Stimulated activated CD4-positive, alpha-beta T cell treated with anti-CD3 and anti-CD28 coated beads, Interleukin-2, amount 100 ng/mL, for 4 hours (primary cell): ENCODE measurements at regions not wholly inside any gene's neighbourhood (a gene's known extent, or its start where the extent isn't known, plus 50 kb on each side); places are given as distances from the start of the nearest gene placed in this dataset.

Source experiments
- DNase-seq: peaks from one replicate; pipeline ENCODE4 v3.0.0-alpha.2; 2020; ENCODE audit warnings: low read depth

DNA sequence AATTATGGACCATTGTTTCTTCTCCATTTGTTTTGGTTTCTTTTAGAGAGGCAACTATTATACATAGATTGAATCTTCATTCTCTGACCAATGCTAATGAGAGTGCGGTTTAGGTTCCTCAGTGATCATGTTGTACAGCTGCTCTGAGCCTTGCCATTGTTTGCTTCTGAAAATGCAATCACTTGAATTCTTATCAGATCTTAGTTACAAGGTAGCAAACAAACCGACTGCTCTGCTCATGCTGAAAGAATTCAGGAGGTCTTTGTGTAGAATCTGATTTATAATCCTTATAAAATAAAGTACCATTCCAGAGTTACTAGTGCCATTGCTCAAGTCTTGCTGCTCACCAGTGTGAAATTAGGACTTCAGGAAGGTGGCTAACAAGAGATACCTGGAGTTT is 569.1 kb upstream of the ID4 start:
- DNase-seq = no peak

DNA sequence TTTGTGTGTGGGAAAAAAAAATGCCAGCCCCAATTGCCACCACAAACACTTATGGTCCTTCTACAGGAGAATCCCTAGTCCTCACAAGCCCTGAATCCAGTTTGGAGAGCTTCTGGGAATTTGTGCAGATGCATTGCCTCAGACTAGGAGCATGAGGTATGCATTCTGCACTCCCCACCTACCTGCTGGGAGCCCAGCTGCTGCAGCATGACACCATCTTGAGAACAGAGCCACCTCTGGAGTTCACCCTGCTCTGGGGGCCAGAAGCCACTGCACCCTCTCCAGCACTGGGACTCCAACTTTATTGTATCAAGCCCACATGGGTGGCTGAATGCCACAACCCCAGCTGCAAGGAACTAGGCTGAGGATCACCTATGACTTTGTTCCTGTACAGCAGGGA is 568.5 kb upstream of the ID4 start:
- no peak for DNase-seq

DNA sequence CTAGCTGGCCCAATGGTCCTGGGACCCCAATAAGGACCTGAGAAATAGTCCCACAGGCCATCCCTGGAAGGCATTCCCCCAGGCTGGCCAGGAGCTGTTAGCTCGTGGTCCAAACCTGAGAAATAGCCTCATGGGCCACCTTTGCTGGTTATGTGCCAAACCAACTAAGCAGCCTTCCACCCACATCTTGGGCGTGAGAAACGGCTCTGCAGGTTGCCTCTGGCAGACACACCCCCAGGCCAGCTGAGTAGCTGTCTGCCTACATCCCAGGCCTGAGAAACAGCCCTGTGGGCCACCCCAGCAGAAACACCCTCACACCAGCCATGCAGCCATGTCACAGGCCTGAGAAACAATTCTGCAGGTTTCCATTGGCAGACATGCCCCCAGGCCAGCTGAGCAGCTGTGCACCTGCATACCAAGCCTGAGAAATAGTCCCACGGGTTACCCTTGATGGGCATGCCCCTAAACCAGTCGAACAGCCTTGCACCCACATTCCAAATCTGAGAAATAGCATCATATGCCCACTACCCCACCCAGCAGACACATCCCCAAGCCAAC is 567.8 kb upstream of the ID4 start:
- no peak for DNase-seq

DNA sequence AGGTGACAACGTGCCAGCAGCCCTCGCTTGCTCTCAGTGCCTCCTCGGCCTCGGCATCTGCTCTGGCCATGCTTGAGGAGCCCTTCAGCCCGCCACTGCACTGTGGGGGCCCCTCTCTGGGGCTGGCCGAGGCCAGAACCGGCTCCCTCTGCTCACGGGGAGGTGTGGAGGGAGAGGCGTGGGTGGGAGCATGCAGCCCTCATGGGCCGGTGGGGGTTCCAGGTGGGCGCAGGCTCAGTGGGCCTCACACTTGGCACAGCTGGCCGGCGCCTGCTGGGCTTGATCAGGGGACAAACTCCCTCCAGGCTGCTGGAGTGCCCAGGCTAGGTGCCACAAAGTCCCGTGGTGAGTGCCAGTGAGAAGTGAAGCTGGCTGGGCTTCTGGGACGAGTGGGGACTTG is 566.6 kb upstream of the ID4 start:
- DNase-seq = no peak

DNA sequence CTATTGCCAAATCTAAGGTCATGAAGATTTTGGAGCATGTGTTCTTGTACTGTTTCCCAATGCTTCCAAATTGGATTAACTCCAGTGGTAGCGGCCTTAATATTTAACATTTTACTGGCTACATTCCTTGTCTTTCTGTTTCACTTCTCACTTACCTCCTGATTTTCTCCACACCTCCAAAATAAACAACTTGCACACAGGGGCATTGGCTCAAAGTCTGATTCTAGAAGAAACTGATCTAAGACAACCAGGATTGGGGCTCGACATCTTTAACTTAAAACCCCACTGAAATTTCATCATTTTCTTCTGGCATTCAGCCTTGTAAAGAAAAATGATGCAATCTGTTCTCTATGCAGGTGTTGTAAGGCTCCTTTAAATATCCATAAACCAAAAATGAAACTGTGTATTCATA is 557.9 kb upstream of the ID4 start:
- no peak for DNase-seq

DNA sequence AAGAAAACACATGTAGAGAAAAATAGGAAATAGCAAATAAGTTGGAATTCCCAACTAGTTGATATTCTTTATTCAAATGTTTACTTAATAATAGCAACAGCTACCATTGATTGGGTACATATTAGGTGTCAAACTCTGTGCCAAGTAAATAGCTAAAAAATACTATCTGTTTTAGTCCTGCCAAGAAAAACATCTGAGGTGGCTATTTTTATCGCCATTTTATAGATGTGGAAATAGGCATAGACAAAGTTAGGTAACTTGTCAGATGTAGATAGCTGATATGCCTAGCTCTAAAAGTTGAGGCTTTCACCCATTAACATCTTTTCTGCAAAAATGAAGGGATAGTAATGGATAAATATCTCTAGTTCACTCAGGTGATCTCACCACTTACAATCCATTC is 549.2 kb upstream of the ID4 start:
- DNase-seq = no peak

DNA sequence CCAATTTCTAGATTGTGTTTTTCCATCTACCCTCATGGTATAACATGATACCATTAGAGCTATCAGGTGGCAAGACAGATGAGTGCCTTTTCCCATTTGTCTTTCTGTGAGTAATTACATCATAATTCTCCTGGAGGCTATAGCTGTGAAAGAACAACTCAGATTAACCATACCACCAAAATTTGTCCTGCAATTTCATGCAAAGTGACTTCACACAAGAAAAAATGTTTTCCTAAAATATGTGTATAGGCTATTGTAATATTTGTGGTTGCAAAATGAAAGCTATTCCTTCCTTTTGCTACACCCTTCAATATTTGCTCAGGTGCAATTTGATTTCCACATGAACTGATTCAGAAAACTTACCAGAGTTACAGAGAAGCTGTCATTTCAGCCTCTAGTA is 547.7 kb upstream of the ID4 start:
- no peak for DNase-seq

DNA sequence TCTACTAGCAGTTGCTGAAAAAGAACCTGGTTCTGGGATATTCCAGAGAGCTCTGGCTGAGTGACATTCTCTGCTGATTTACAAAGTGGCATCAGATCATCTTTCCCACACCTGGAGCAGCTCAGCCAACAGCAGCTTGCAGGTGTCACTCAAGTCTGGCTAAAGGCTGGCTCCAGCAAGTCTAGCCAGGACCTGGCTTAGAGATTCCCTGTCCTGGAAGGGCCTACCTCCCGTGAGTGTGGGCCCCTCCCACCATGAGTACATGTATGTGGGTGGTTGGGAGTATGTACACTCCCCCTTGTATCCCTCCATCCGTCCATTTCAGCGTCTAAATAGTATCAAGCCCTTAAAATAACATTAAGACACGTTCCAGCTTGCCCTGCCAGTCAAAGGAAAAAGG is 539.3 kb upstream of the ID4 start:
- no peak for DNase-seq

DNA sequence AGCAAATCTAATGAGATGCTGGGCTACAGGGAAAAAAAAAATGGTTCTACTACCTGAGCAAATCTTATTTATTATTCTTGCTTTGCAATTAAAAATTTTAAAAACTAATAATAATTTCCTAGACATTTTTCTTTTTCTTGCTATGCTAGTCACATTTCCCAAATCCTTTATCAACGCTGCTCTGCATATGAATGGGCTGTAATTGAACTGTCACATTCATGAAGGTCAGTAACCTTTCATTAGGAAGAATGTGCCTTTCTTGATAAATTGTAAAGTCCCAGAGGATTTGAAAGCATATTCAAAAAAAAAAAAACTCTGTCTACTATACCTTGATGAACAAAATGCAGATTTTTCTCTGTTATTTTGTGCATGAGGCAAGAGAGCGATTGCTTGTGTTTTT is 538.7 kb upstream of the ID4 start:
- DNase-seq = no peak

DNA sequence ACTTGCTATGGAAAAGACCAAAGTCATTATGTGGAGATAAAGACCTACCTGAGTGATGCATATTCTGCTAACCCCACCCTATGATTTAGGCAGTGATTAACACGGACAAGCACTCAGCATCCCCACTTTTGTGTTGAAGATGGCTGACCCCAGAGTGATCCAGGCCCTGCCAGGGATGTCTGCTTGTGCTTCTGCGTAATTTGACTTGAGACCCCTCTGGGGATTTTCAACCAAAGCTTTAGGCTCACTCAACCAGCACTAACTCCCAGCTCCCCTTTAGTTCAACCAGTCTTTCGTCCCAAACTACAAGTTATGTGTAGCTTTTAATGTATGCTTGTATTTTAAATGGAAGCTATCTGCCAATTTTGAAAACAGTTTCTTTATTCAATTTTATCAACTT is 538.0 kb upstream of the ID4 start:
- DNase-seq = no peak

DNA sequence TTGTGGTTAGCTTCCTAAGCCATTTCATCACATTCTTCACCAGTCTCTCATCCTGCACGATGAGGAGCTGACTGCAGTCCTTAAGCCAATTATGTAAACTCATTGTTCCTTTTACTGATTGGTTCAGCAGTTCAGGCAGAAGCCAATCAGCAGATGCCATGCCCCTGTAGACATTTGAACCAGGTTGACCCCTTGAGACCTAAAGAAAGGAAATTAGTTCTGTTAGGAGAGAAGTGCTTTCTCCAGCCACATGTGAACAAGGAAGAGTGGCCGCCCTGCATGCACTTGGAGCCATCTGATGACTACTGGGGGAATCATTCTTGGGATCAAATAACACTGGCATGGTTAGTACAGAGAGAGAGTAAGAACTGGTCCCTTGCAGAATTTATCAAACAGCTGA is 535.2 kb upstream of the ID4 start:
- DNase-seq = no peak

DNA sequence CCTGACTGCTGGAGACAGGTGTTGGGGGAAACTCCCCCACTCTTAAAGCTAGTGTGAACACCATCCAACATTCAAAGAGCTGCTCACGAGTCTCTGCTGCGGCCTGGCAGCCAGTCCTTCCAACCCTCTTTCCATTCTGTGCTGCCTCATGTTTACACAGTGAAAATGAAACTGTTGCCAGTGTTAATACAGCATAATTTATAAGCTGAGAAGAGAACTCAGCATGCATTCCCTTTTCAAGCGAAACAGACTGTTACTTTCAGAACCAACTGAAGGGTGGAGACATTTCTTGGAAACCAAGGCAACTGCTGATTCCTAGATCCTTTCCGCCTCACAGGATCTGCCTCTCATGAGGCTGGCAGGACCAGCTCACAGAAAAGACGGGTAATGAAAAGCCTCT is 533.8 kb upstream of the ID4 start:
- no peak for DNase-seq

DNA sequence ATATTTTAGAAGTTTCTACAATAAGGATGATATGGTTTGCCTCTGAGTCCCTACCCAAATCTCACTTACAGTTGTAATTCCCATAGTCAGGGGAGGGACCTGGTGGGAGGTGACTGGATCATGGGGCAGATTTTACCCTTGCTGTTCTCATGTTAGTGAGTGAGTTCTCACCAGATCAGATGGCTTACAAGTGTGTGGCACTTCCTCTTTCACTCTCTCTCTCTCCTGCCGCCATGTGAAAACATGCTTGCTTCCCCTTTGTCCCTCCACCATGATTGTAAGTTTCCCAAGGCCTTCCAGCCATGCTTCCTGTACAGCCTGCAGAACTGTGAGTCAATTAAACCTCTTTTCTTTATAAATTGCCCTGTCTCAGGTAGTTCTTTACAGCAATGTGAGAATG is 527.5 kb upstream of the ID4 start:
- DNase-seq = no peak

DNA sequence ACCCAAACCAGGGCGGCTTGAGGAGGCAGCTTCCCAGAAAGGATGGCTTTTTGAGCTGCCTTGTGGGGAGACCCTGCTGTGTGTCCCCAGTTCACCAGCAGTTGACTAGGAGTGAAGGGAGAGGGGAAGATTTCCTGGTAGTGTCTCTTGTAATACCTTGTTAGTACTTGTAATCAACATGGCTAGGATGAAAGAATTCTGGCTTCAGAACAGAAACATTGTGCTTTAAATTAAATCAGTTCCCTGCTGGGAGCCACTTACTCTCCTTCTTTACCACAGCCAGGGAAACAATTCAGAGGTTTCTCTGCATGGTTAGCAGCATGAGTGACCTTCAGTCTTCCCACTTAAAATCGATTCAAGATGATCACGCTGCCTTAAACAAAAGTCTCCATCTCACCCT is 525.4 kb upstream of the ID4 start:
- no peak for DNase-seq

DNA sequence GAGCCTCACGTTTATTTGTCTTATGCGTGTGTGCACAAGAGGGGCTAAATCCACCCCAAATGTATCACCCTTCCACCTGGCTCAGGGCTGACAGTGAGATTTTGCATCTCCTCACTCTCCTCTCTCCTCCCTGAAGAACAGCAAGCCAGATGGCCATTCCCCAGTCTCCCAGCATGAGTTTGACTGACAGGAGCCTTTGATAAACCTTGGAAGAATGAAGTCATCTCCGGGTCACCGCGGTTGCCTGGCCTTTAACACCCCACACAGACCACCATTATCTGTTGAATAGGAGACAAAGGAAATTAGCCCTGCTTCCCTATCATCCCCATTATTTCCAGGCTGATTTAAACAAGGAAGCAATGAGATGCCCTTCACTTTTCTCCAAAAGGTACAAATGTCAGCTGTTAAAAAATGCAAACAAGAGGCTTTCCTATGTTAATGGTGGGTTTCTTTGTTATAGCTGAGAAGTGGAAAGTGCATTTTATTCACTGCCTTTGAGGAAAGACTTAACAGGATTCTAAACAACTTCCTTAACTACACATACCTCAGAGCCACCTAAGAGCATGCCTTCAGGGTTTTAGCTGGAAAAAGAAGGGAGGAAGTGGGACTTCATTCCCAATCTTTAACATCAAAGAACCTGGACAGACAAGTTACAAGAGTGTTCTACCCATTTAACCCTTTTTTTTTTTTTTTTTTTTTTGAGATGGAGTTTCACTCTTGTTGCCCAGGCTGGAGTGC is 524.8 kb upstream of the ID4 start:
- DNase-seq = no peak

DNA sequence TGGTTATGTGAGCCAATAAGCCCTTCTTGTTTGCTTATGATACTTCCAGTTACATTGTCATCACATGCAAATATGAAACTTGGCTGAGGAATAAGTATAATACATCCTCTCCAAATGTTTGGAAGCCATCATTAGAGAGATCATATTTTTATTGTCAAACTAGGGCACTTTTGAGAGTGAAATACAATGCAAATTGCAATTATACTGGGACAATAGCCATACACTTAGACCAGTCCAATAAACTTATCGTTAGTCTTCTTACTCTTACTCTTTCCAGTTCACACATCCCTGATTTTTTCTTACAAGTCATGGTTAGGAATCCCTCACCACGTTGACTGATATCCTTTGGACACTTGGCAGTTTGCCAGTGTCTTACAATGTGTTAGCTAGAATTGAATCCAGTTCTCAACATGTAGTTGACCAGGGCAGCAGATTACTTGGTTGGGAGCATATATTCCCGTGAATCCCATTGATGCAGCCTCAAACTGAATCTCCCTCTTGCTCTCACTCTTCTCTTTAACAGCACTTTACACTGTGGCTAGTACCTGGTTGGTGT is 519.7 kb upstream of the ID4 start:
- no peak for DNase-seq

DNA sequence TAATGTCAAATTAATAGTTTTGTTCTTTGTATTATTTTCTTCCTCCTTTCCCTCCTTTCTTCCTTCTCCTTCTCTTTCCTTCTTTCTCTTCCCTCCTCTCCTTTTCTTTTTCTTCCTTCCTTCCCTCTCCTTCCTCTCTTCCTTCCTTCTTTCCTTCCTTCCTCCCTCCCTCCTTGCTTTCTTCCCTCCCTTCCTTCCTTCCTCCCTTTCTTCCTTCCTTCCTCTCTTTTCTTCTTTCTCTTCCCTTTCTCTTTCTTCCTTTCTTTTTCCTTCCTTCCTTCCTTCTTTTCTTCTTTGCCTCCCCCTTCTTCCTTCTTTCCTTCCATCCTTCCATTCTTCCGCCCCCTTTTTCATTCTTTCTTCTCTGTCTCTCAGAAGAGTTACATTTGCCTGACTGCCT is 518.2 kb upstream of the ID4 start:
- no peak for DNase-seq

DNA sequence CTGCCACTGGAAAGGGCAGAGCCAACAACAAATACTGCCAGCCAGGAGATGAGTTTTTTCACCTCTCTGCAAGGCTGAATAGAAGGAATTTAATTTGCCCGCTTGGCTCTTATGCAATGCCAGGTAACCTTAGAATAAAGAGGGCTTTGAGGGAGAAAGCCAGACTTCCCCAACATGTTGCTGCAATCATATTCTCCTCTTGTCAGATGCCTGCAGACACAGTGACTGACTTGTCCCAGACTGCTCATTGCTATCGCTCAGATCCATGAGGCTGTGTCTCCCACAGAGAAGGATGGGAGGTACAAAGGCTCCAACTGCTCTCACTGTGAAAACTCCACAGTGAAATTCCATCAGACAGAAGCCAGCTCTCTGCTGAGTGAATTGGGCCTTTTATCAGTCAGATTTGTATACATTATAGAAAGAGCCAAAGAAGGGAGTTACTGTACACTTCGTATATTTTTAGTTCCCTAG is 517.0 kb upstream of the ID4 start:
- DNase-seq = no peak

DNA sequence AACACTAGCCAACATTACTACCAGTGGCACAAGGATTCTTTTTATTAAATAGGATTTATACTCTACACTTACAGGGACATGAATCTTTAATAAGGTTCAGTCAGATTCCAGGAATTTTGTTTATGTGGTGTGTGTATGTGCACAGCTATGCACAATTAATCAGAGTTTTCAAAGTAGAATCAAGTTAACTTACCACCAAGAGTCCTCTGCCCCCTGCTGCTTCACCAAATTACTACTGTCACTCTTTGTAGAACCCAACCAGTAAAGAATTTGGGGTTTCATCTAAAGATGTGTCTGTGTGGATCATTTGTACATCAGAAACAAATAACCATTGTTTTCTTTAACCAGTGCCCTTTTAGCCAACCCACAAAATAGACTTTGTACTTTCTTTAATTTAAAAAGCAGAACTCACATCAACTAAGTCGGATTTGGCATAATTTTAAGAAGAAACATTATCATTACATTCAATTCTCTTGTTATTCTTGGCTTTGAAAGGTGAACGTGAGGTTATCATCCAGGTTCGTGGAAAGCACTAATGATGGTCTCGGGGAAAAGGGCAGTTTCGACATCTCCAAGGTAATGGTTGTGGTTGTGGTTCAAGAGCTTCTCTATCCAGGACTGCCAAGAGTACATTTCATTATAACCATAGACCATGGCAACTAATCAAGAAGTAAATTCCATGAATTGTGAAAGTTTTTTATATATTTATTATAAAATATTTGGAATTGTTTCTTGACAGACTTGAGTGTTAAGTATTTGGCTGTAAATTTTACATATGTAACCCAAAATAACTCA is 514.3 kb upstream of the ID4 start:
- DNase-seq = no peak

DNA sequence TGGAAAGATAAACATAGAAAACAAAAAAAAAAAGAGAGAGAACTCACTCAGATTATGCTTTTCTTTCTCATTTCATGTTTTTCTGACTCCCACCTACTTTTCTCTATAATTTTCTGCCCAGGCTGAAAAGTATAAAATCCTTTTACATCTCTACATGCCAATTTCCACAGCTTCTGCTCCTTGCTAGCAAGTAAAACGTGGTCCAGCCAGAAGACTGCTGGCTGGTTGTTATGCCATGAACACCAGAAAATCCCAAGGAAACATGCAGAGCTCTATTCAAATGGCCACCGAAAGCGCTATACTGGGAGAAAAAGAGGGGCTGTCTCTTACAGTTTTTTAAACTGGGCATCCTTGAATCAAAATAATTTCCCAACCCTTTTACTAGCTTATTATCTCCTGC is 512.8 kb upstream of the ID4 start:
- no peak for DNase-seq

DNA sequence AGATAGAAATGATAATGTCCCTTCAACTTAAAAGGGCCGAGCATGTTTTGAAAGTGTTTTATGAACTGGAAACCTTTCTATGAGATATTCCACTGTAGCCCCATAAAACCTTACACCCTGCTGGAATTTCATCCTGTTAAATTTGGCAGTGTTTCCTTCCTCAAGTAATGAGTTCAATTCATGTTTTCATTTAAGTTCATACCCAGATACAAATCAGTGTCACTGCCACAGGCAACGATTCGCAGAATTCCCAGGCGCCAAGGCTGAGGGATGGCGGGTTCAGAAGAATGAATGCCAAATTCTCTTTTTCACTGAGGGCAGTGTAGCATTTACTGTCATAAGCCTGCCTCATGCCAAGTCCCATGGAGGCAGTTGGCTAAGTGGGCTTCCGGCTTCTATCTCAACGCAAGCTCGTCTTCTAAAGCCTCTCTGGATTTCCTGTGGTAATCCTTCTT is 511.8 kb upstream of the ID4 start:
- DNase-seq = no peak

DNA sequence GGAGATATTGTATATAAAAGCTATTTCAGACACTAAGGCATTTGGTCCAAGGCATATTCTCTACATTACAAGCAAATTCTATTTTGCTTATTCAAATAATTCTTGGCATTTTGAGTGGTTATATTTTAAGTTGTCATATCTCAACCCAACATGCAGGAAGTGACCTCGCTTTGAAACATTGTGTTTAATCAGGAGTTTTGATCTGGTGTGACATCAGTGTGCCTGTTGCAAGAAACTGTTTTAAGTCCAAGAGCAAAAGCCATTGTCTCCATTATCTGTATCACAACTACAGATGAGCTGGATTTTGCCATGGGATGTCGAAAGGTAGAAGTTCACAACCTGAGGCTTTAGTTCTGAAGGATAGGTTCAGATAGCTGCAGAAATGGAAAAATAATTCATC is 509.9 kb upstream of the ID4 start:
- DNase-seq = no peak

DNA sequence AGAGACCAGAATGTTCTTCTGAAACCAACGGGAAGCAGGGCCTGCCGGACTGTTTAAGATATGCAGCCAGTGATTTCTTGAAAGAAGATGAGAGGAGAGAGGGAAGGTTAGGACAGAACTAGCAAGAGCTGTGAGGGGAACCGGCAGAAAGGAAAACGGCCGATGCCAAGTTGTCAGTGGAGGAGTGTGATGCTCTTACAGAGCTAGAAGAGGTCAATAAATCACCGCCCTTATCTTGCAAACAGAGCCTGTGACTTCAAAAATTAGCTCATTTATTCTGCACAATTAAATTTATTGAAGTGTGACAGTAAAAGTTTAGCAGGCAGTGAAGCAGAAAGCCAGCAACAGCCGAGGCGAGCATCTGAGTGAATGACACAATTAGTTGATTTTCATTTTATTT is 509.5 kb upstream of the ID4 start:
- no peak for DNase-seq
